ENCODE measurements at regions not wholly inside any gene's neighbourhood (a gene's known extent, or its start where the extent isn't known, plus 50 kb on each side); places are given as distances from the start of the nearest gene placed in this dataset.
"Not testable (repeated sequence)": the region's sequence is repeated elsewhere in the genome, so short reads cannot be mapped to it uniquely, and the experiment has no call there.

GRCh38 chr10:131839880-131840787 is 60.7 kb upstream of the PPP2R2D start:
- TF ChIP-seq, protein P1, sequence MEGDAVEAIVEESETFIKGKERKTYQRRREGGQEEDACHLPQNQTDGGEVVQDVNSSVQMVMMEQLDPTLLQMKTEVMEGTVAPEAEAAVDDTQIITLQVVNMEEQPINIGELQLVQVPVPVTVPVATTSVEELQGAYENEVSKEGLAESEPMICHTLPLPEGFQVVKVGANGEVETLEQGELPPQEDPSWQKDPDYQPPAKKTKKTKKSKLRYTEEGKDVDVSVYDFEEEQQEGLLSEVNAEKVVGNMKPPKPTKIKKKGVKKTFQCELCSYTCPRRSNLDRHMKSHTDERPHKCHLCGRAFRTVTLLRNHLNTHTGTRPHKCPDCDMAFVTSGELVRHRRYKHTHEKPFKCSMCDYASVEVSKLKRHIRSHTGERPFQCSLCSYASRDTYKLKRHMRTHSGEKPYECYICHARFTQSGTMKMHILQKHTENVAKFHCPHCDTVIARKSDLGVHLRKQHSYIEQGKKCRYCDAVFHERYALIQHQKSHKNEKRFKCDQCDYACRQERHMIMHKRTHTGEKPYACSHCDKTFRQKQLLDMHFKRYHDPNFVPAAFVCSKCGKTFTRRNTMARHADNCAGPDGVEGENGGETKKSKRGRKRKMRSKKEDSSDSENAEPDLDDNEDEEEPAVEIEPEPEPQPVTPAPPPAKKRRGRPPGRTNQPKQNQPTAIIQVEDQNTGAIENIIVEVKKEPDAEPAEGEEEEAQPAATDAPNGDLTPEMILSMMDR (IDR thresholded peaks at IDR 0.05), result peak in 1 of 6 experiments; percentile 11
- TF ChIP-seq POLR2A (IDR thresholded peaks at IDR 0.05), result not testable (repeated sequence)

Data from Peyer's patch (tissue), 4 donors.